ENCODE measurements at regions not wholly inside any gene's neighbourhood (a gene's known extent, or its start where the extent isn't known, plus 50 kb on each side); places are given as distances from the start of the nearest gene placed in this dataset.

DNA sequence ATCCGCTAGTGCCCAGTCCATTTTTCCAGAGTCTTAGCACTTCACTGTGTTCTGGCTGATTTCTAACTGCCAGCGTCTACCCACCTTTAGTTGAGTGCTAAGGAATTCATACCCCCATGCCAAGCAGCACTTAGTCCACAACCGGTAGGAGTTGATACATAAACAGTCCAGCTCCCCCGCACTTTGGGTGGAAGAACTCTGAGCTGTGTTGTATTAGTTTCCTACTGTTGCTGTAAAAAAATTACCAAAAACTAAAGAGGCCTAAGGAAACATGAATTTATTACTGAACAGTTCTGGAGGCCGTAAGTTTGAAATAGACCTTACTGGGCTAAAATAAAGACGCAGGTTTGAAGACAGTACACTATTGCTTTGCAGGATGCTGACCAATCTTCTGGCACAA lies 87.6 kb downstream of the SLC24A2 start:
- intact Hi-C loops (cut with DNase I, micrococcal nuclease) = no loop called here
- no peak for DNase-seq
- Histone ChIP-seq H3K4me3 (no peak overlapping the region), H3K9me3 (no peaks in the 10 kb centered on the region), H3K36me3 (ENCODE audit: low read depth) (no peaks in the 10 kb centered on the region), H3K4me1 (ENCODE audit: low read depth) (no peaks in the 10 kb centered on the region)
- no peak for ATAC-seq
- TF ChIP-seq, protein P1, sequence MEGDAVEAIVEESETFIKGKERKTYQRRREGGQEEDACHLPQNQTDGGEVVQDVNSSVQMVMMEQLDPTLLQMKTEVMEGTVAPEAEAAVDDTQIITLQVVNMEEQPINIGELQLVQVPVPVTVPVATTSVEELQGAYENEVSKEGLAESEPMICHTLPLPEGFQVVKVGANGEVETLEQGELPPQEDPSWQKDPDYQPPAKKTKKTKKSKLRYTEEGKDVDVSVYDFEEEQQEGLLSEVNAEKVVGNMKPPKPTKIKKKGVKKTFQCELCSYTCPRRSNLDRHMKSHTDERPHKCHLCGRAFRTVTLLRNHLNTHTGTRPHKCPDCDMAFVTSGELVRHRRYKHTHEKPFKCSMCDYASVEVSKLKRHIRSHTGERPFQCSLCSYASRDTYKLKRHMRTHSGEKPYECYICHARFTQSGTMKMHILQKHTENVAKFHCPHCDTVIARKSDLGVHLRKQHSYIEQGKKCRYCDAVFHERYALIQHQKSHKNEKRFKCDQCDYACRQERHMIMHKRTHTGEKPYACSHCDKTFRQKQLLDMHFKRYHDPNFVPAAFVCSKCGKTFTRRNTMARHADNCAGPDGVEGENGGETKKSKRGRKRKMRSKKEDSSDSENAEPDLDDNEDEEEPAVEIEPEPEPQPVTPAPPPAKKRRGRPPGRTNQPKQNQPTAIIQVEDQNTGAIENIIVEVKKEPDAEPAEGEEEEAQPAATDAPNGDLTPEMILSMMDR (IDR thresholded peaks at IDR 0.05) = no peak

DNA sequence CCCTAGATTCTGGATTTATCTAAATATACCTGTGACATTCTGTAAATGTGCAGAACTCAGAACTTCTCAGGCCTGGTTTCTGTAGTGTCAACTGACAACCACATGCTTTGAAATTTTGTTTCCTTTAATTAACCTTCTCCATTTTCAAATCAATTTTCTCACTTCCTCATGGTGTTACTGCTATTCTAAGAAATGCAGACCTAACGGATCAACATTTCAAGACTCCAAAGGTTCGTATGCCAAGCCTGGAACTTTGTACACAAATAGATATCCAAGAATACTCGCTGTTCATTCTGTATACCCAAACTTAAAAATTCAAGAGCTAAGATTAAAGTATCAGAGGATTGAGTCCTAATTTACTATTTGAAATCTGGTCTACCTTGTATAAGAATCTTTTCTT lies 88.1 kb downstream of the SLC24A2 start:
- DNase-seq = no peak
- intact Hi-C loops (cut with DNase I, micrococcal nuclease) = no loop called here

DNA sequence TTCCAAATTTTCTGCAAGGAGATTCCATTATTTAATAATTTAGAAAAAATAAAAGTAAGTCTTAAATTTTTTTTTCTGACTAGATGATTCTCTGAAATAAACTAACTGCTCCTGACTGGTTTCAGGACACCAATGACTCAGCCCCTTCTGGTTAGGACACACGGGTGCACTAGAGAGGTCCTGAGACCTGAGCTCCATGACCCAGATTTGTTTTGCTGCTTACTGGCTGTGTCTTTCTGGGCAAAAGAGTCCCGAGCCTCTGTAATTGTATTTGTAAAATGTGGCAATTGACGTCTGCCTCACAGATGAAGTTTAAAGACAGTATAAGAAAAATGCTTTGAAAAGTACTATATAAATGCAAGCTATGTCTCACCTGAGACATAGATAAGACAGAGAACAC lies 89.1 kb downstream of the SLC24A2 start:
- no peaks in the 10 kb centered on the region for H3K36me3 ChIP-seq (ENCODE audit: low read depth)
- TF ChIP-seq, protein P1 (IDR thresholded peaks at IDR 0.05) = no peak
- intact Hi-C loops (cut with DNase I, micrococcal nuclease) = no loop called here

More for the DNA sequence above, 88.1 kb downstream of the SLC24A2 start:
- no peaks in the 10 kb centered on the region for H3K36me3 ChIP-seq (ENCODE audit: low read depth)
- no peak overlapping the region for H3K4me3 ChIP-seq
- H3K4me1 ChIP-seq (ENCODE audit: low read depth) = no peaks in the 10 kb centered on the region
- no peaks in the 10 kb centered on the region for H3K9me3 ChIP-seq
- TF ChIP-seq, protein P1 (IDR thresholded peaks at IDR 0.05) = no peak
- ATAC-seq = no peak

DNA sequence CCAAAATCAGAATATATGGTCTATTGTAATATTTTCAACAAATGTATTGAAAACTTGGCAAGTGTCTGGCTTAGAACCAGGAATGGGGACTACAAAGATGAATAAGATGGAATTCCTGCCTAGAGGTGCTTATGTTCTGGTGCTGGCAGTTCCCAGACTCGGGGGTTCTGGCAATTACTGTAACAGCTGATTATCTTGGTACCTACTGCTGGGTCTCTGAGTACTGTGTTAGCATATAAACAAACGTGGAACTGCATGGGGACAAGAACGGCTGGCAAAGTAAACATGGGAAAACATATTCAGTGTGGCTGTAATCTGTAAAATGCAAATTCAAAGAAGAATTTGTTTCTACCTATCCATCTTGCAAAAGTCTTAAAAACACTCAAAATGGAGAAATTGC lies 89.9 kb downstream of the SLC24A2 start:
- intact Hi-C loops (cut with DNase I, micrococcal nuclease) = no loop called here
- ATAC-seq (no peak), DNase-seq (no peak)
- TF ChIP-seq, protein P1 (IDR thresholded peaks at IDR 0.05) = no peak
- Histone ChIP-seq H3K4me1 (ENCODE audit: low read depth) (no peaks in the 10 kb centered on the region), H3K36me3 (ENCODE audit: low read depth) (no peaks in the 10 kb centered on the region), H3K9me3 (no peaks in the 10 kb centered on the region), H3K4me3 (no peak overlapping the region)

More for the DNA sequence above, 89.1 kb downstream of the SLC24A2 start:
- no peak overlapping the region for H3K4me3 ChIP-seq
- DNase-seq = no peak
- no peaks in the 10 kb centered on the region for H3K4me1 ChIP-seq (ENCODE audit: low read depth)
- no peak for ATAC-seq
- H3K9me3 ChIP-seq = no peaks in the 10 kb centered on the region

DNA sequence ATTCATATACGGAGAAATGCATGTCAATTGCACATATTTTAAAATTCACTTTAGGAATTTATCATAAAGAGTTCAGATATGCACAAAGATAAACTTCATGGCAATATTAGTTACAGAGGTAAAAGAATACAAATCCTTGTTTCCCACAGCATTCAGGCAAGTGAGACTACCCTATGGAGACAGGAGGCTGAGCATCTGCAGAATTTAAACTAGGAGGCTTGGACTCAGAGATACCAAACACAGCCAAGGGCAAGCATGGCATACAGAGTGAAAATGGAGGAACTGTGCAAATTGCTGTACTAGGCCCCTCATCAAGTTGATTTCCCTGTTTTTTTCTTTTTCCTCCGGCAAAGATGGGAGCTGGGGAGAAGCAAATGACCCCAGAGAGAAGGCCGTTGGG lies 94.2 kb downstream of the SLC24A2 start:
- no peak for ATAC-seq
- intact Hi-C loops (cut with DNase I, micrococcal nuclease) = no loop called here
- no peak for DNase-seq
- no peaks in the 10 kb centered on the region for H3K36me3 ChIP-seq (ENCODE audit: low read depth)
- no peaks in the 10 kb centered on the region for H3K9me3 ChIP-seq
- H3K4me1 ChIP-seq (ENCODE audit: low read depth) = no peaks in the 10 kb centered on the region
- no peak overlapping the region for H3K4me3 ChIP-seq
- TF ChIP-seq, protein P1 (IDR thresholded peaks at IDR 0.05) = no peak

DNA sequence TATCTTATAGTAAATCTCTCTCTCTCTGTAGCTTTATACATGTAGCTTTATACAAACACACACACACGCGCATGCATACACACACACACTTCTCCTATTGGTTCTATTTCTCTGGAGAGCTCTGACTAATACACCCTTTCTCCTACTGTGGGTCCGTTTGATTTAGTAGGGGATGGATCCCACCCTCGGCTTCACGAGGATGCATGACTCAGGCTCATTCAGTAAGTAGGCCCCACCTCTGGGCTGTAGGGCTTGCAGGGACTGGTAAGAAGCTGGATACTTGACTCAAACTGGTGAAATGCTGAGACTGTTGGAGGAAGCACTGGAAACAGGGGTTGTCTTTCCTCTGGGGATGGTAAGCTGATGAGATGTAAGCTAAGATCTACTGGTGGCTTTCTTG lies 98.7 kb downstream of the SLC24A2 start:
- Histone ChIP-seq H3K36me3 (ENCODE audit: low read depth) (no peaks in the 10 kb centered on the region), H3K9me3 (no peaks in the 10 kb centered on the region), H3K4me1 (ENCODE audit: low read depth) (no peaks in the 10 kb centered on the region), H3K4me3 (no peak overlapping the region)
- ATAC-seq (no peak), DNase-seq (no peak)
- TF ChIP-seq, protein P1 (IDR thresholded peaks at IDR 0.05) = no peak
- intact Hi-C loops (cut with DNase I, micrococcal nuclease) = no loop called here

All from mucosa of descending colon (tissue), 3 donors.